ENCODE measurements at regions not wholly inside any gene's neighbourhood (a gene's known extent, or its start where the extent isn't known, plus 50 kb on each side); places are given as distances from the start of the nearest gene placed in this dataset.

GRCh38 chr5:44868541-44868940 lies 59.8 kb downstream of the MRPS30 start:
- in situ Hi-C loops (cut with MboI; ENCODE audit: low pct_unique_long_range_greater_than_20kb, low sequenced_read_pairs), result no loop called here

GRCh38 chr5:44869928-44870327 lies 61.2 kb downstream of the MRPS30 start:
- DNase-seq, result no peak
- in situ Hi-C loops (cut with MboI; ENCODE audit: low pct_unique_long_range_greater_than_20kb, low sequenced_read_pairs), result no loop called here

More at GRCh38 chr5:44868541-44868940, 59.8 kb downstream of the MRPS30 start:
- no peak for DNase-seq

GRCh38 chr5:44870430-44870829 lies 61.7 kb downstream of the MRPS30 start:
- DNase-seq, result no peak
- in situ Hi-C loops (cut with MboI; ENCODE audit: low pct_unique_long_range_greater_than_20kb, low sequenced_read_pairs), result no loop called here

GRCh38 chr5:44871401-44871800 lies 62.7 kb downstream of the MRPS30 start:
- no peak for DNase-seq
- in situ Hi-C loops (cut with MboI; ENCODE audit: low pct_unique_long_range_greater_than_20kb, low sequenced_read_pairs), result no loop called here

- peak; percentile 22 for DNase-seq
These were observed 67.2 kb downstream of the MRPS30 start for GRCh38 chr5:44875661-44876605.

DNA sequence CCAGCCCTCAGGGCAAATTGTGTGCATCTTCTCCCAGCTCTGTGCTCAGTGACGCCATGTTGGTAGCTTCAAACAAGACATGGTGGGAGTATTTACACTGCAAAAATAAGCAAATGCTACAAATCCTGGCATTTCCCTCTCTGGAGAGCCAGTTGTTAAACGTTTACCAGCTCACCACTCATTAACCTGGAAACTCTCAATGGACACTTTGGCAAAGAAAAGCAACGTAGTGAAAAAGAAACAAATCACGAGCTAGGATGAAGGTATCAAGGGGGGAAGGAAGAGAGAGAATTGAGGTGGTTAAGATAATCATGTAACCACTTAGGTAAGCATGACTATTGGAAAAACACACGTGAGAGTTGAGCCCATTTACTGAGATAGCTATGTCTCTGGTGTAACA lies 72.5 kb downstream of the MRPS30 start:
- no peak for DNase-seq
- in situ Hi-C loops (cut with MboI; ENCODE audit: low pct_unique_long_range_greater_than_20kb, low sequenced_read_pairs), result no loop called here

More at GRCh38 chr5:44875661-44876605, 67.2 kb downstream of the MRPS30 start:
- in situ Hi-C loops (cut with MboI; ENCODE audit: low pct_unique_long_range_greater_than_20kb, low sequenced_read_pairs), result no loop called here

- in situ Hi-C loops (cut with MboI; ENCODE audit: low pct_unique_long_range_greater_than_20kb, low sequenced_read_pairs), result no loop called here
- DNase-seq, result no peak
These were observed 75.3 kb downstream of the MRPS30 start for GRCh38 chr5:44884036-44884435.

- DNase-seq, result no peak
- in situ Hi-C loops (cut with MboI; ENCODE audit: low pct_unique_long_range_greater_than_20kb, low sequenced_read_pairs), result no loop called here
These were observed 77.2 kb downstream of the MRPS30 start for GRCh38 chr5:44885903-44886302.

DNA sequence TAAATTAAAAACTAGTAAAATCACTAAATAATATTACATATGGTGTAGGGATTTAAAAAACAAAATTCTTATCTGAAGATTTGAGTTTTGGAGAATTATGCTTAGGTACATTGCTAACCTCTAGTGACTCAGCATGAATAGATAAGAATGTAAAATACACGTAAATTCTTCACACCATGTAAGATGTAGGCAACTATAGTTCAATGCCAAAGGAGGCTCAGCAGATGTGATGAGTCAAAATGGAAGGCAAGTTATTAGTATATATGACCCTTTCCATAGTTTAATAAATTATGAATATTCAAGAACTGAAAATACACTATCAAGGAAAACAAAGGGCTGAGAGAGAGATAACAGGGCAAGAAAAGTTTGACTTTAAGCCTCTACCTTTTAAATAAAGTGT lies 79.0 kb downstream of the MRPS30 start:
- in situ Hi-C loops (cut with MboI; ENCODE audit: low pct_unique_long_range_greater_than_20kb, low sequenced_read_pairs), result no loop called here
- DNase-seq, result no peak

DNA sequence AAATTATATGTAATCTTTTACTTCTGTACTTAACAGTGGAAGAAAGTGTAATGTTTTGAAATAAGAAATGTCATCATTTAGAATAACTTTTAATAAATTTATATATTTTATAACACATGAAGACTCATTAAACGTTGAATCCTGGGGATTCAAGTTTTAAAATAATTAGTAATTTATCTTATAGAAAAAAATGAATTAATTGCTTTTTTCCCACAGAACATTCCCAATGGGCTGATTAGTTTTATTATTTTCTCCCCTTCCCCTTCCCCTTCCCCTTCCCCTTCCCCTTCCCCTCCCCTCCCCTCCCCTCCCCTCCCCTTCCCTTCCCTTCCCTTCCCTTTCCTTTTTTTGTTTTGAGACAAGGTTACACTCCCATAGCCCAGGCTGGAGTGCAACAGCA lies 79.7 kb downstream of the MRPS30 start:
- DNase-seq, result no peak
- in situ Hi-C loops (cut with MboI; ENCODE audit: low pct_unique_long_range_greater_than_20kb, low sequenced_read_pairs), result no loop called here

DNA sequence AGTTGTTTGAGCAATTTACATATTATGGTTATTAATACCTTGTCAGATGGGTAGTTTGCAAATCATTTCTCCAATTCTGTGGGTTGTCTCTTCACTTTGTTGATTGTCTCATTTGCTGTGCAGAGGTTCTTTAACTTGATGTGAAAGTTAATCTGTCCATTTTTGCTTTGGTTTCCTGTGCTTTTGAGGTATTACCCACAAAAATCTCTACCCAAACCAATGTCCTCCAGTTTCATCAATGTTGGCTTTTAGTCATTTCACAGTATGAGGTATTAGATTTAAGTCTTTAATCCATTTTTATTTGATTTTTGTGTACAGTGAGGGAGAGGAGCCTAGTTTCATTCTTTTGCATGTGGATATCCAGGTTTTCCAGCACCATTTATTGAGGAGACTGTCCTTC lies 82.4 kb downstream of the MRPS30 start:
- DNase-seq, result no peak
- in situ Hi-C loops (cut with MboI; ENCODE audit: low pct_unique_long_range_greater_than_20kb, low sequenced_read_pairs), result no loop called here

DNA sequence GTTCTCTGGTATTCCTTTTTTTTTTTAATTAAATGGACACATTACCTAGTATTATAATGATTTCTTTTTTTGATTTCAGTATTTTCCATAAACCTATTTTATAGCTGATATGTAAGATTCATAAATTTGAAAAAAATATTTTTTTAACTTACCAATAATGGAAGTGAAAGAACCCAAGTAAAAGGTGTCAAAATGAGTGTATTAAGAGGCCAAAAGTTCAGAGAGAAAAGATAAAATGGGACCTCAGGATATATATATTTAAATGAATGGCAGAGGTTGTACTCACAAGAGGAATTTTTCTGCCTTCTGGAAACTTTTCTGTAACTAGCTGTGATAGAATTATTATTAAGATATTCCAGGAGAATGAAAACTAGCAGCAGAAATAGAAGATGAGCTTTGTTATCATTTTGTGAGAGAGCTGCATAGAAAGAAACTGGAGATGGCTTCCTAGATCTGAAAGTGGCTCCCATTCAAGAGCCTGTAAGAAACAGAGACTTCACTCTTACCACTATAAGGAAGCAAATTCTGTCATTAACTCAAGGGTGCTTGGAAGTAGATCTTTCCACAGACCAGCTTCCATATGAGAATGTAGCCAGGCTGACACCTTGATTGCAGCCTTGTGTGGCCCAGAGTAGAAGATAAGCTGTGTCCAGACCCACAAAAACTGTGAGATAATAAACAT lies 91.7 kb downstream of the MRPS30 start:
- DNase-seq, result no peak
- in situ Hi-C loops (cut with MboI; ENCODE audit: low pct_unique_long_range_greater_than_20kb, low sequenced_read_pairs), result no loop called here

DNA sequence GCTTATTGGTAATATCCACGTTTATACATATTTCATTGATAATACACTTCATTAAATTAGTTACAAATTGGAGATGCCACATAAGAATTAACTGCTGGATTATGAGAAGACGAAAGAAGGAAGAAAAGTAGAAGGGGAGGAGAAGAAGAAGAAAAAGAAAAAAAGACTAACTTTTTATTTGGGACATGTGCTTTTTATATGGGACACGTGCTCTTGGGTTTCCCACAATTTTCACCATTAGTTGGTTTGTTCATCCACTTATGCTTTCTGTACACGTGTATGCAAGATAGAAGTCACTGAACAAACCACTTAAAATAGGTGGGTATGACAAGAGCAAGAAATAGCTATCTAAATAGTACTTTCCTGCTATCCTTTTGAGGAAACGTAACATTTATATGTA lies 98.6 kb downstream of the MRPS30 start:
- in situ Hi-C loops (cut with MboI; ENCODE audit: low pct_unique_long_range_greater_than_20kb, low sequenced_read_pairs), result no loop called here
- DNase-seq, result no peak

GRCh38 chr5:44909004-44909403 lies 100.3 kb downstream of the MRPS30 start:
- in situ Hi-C loops (cut with MboI; ENCODE audit: low pct_unique_long_range_greater_than_20kb, low sequenced_read_pairs), result no loop called here
- no peak for DNase-seq

DNA sequence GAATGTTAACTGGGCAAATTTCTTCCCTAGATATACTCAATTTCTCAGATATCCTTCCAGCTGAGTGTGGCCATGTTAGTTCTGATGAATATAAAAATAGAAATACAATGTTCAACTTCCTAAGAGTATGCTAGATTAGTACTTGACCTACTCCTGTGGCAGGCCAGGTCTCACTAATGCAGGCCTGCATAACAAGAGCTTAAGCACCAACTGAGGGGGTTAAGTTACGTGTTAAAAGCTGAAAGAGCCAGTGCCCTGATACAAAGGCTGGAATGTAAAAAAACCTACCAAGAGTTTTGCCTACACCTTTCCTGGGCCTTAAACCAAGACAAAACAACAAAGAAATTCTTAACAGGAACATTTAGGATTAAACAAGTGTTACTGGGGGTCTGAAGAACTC lies 102.8 kb downstream of the MRPS30 start:
- in situ Hi-C loops (cut with MboI; ENCODE audit: low pct_unique_long_range_greater_than_20kb, low sequenced_read_pairs), result no loop called here
- no peak for DNase-seq

GRCh38 chr5:44914221-44914620 lies 105.5 kb downstream of the MRPS30 start:
- in situ Hi-C loops (cut with MboI; ENCODE audit: low pct_unique_long_range_greater_than_20kb, low sequenced_read_pairs), result no loop called here
- no peak for DNase-seq

- no peak for DNase-seq
These were observed 110.8 kb downstream of the MRPS30 start for GRCh38 chr5:44919560-44919959.

GRCh38 chr5:44927115-44927733 lies 118.5 kb downstream of the MRPS30 start:
- in situ Hi-C loops (cut with MboI; ENCODE audit: low pct_unique_long_range_greater_than_20kb, low sequenced_read_pairs), result no loop called here
- no peak for DNase-seq

More at GRCh38 chr5:44919560-44919959, 110.8 kb downstream of the MRPS30 start:
- in situ Hi-C loops (cut with MboI; ENCODE audit: low pct_unique_long_range_greater_than_20kb, low sequenced_read_pairs), result no loop called here

- in situ Hi-C loops (cut with MboI; ENCODE audit: low pct_unique_long_range_greater_than_20kb, low sequenced_read_pairs), result no loop called here
- DNase-seq, result no peak
These were observed 124.3 kb downstream of the MRPS30 start for GRCh38 chr5:44932922-44933585.

Data from KBM-7 (cell line).